ENCODE measurements at regions not wholly inside any gene's neighbourhood (a gene's known extent, or its start where the extent isn't known, plus 50 kb on each side); places are given as distances from the start of the nearest gene placed in this dataset.

DNA sequence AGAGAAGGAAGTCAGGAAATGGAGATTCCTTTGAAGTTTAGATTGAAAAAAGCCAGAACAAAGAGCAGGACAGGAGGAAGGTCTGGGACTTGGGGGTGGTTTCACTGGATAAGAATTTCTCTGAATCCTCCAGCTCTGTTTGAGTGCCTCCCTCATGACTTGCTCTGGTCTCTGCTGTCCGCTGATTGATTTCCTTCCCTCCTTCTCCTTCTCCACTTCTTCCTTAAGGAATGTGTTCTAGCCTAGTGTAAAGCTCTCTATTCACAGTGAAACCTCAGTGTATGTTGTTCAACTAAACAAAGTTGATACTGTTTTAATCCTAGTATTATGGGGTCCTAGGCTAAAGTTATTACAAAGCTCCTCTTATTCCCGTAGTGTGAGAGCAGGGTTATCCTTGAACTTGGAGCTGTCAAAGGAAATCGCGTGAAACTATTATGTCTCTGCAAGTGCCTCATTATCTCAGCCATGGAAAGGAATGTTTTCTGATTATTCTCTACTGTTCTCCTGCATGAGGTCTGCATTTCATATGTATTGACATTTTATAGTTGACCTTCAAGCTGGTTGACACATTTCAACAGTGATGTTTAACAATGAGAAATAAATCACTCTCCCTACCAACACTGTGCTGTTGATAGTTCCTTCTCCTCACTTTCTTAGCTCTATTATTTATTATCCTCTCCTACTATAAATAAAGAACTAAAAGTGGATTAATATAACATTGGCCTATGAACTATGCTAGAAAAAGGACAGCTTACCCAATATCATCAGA, 82.7 kb upstream of the KCTD3 start:
- TF ChIP-seq, protein P1, sequence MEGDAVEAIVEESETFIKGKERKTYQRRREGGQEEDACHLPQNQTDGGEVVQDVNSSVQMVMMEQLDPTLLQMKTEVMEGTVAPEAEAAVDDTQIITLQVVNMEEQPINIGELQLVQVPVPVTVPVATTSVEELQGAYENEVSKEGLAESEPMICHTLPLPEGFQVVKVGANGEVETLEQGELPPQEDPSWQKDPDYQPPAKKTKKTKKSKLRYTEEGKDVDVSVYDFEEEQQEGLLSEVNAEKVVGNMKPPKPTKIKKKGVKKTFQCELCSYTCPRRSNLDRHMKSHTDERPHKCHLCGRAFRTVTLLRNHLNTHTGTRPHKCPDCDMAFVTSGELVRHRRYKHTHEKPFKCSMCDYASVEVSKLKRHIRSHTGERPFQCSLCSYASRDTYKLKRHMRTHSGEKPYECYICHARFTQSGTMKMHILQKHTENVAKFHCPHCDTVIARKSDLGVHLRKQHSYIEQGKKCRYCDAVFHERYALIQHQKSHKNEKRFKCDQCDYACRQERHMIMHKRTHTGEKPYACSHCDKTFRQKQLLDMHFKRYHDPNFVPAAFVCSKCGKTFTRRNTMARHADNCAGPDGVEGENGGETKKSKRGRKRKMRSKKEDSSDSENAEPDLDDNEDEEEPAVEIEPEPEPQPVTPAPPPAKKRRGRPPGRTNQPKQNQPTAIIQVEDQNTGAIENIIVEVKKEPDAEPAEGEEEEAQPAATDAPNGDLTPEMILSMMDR (conservative IDR thresholded peaks at IDR 0.05; ENCODE audit: low read length), result no peak
- TF ChIP-seq EZH2phosphoT487 (IDR thresholded peaks at IDR 0.05; ENCODE audit: borderline replicate concordance, low read depth, low read length), result no peak

Data from OCI-LY7 (cell line).